Endothelial cell of umbilical vein (primary cell): ENCODE measurements at regions not wholly inside any gene's neighbourhood (a gene's known extent, or its start where the extent isn't known, plus 50 kb on each side); places are given as distances from the start of the nearest gene placed in this dataset.

Experiments used
- BruUV-seq: library from RNA; stranded (reverse); fragments of 400-500 nt; replicated peaks from 2 replicates; lab custom pipeline; 2021; lab: Mats Ljungman, UMichigan
- CTCF ChIA-PET: fragments of 300-600, 350-600 bp; sonication (Branson Sonifier 250); formaldehyde crosslinking; loops from one replicate; lab custom pipeline; 2021; ENCODE audit warnings: antibody characterized with exemption, inconsistent platforms; lab: Charles Lee
- POLR2A ChIA-PET: fragments of 300-600, 350-600 bp; sonication (Branson Sonifier 250); formaldehyde crosslinking; loops from one replicate; lab custom pipeline; 2021; ENCODE audit warnings: antibody characterized with exemption, inconsistent platforms; lab: Charles Lee
- DNase-seq: peaks from one replicate; pipeline ENCODE4 v3.0.0-alpha.2; 2011; ENCODE audit warnings: low read depth, low spot score
- FAIRE-seq: peaks from 2 replicates; lab custom pipeline; 2011; peaks lifted over from hg19 to GRCh38; lab: Jason Lieb, UNC
- H2AFZ ChIP-seq: 2 replicates; pipeline ENCODE4 v1.6.0; 2012; ENCODE audit warnings: low read depth, low read length, control low read depth, inconsistent platforms
- H3K27ac ChIP-seq: 2 replicates; pipeline ENCODE4 v1.5.1; 2011; ENCODE audit warnings: low read depth, mild to moderate bottlenecking, control low read depth, low read length, moderate library complexity; ENCODE audit not compliant: insufficient read depth
- H3K27me3 ChIP-seq, 2 experiments: 2 replicates each; pipeline versions ENCODE4 v1.6.0 to v1.6.1; 2011; ENCODE audit warnings: low read length in 2 of 2, mixed read lengths in 1 of 2; ENCODE audit not compliant: control insufficient read depth in 2 of 2, insufficient read depth in 2 of 2
- H3K36me3 ChIP-seq, 2 experiments: 2 replicates in 1 of 2; 3 replicates in 1 of 2; pipeline ENCODE4 v1.5.1; 2011; ENCODE audit warnings: low read length in 2 of 2, mild to moderate bottlenecking in 1 of 2, moderate library complexity in 1 of 2; ENCODE audit not compliant: control insufficient read depth in 2 of 2, insufficient read depth in 2 of 2; ENCODE audit errors: extremely low read depth in 1 of 2
- H3K4me1 ChIP-seq: 3 replicates; pipeline ENCODE4 v1.5.1; 2011; ENCODE audit warnings: mild to moderate bottlenecking, low read length; ENCODE audit not compliant: control insufficient read depth, insufficient read depth; ENCODE audit errors: extremely low read depth
- H3K4me2 ChIP-seq: 2 replicates; pipeline ENCODE4 v1.6.1; 2011; ENCODE audit warnings: low read length, control low read depth, mixed read lengths; ENCODE audit not compliant: insufficient read depth
- H3K4me3 ChIP-seq, 3 experiments: fragments of 200-600 bp in 1 of 3; sonication (generic), shearing (Covaris generic) in 1 of 3; replicated peaks in 1 of 3; 2 replicates each; pipeline ENCODE4 v1.5.1; 2011 to 2016; ENCODE audit warnings: control low read depth in 3 of 3, low read length in 3 of 3, mild to moderate bottlenecking in 2 of 3, inconsistent platforms in 1 of 3, low read depth in 1 of 3, moderate library complexity in 1 of 3; ENCODE audit not compliant: insufficient read depth in 1 of 3
- H3K79me2 ChIP-seq: 2 replicates; pipeline ENCODE4 v1.6.0; 2012; ENCODE audit warnings: low read length, inconsistent platforms; ENCODE audit not compliant: control insufficient read depth, insufficient read depth
- H3K9ac ChIP-seq: replicated peaks from 2 replicates; pipeline ENCODE3; 2011; ENCODE audit warnings: low read length, control low read depth; ENCODE audit not compliant: insufficient read depth; ENCODE audit errors: extremely low read depth
- H3K9me1 ChIP-seq: replicated peaks from 3 replicates; pipeline ENCODE4 v1.6.0; 2011; ENCODE audit warnings: mild to moderate bottlenecking, low read length; ENCODE audit not compliant: control insufficient read depth, insufficient read depth; ENCODE audit errors: extremely low read depth
- H3K9me3 ChIP-seq: replicated peaks from 2 replicates; pipeline ENCODE4 v1.5.1; 2012; ENCODE audit warnings: low read length, inconsistent platforms; ENCODE audit not compliant: control insufficient read depth, insufficient read depth
- H4K20me1 ChIP-seq: replicated peaks from 2 replicates; pipeline ENCODE3; 2011; ENCODE audit warnings: mild to moderate bottlenecking, low read length; ENCODE audit not compliant: control insufficient read depth, insufficient read depth; ENCODE audit errors: extremely low read depth
- EZH2 ChIP-seq: IDR thresholded peaks from 2 replicates; pipeline ENCODE4 v1.6.1; 2012; ENCODE audit warnings: borderline replicate concordance, low read depth, mild to moderate bottlenecking, moderate library complexity, low read length, inconsistent platforms; ENCODE audit not compliant: severe bottlenecking
- FOS ChIP-seq: IDR thresholded peaks from 2 replicates; pipeline ENCODE4 v1.6.1; 2011; ENCODE audit warnings: mild to moderate bottlenecking, low read length, moderate library complexity, borderline replicate concordance; ENCODE audit not compliant: insufficient read depth
- GATA2 ChIP-seq: IDR thresholded peaks from 2 replicates; pipeline ENCODE4 v1.7.0; 2011; ENCODE audit warnings: low read depth, mild to moderate bottlenecking, moderate library complexity, mixed read lengths, low read length; ENCODE audit not compliant: insufficient read length, insufficient read depth
- JUN ChIP-seq: IDR thresholded peaks from 2 replicates; pipeline ENCODE4 v1.6.1; 2011; ENCODE audit warnings: borderline replicate concordance, low read depth; ENCODE audit not compliant: insufficient read length, insufficient read depth
- MYC ChIP-seq: IDR thresholded peaks from one replicate; pipeline ENCODE4 v1.6.1; 2011; ENCODE audit warnings: mild to moderate bottlenecking, low read depth, low read length
- POLR2A ChIP-seq: IDR thresholded peaks from 2 replicates; pipeline ENCODE4 v1.6.1; 2012; ENCODE audit warnings: low read depth, mild to moderate bottlenecking, control low read depth, low read length
- POLR2AphosphoS5 ChIP-seq: IDR thresholded peaks from 2 replicates; pipeline ENCODE4 v1.6.1; 2012; ENCODE audit warnings: low read depth, mild to moderate bottlenecking, control low read depth, low read length, moderate library complexity; ENCODE audit not compliant: insufficient read depth
- dilution Hi-C: fragments of 300-500 bp; cut with MboI; formaldehyde crosslinking; loops from one replicate; pipeline ENCODE4 v1.15.0; 2019; ENCODE audit warnings: low sequenced_read_pairs; ENCODE audit not compliant: extremely low pct_ligation_motif_present
- intact Hi-C: fragments of 100-400 bp; cut with micrococcal nuclease; formaldehyde crosslinking; loops from one replicate; pipeline ENCODE4 v1.10.0; 2022
- TF ChIP-seq, protein P1 (sequence below): IDR thresholded peaks from 2 replicates; pipeline ENCODE4 v1.6.1; 2011; ENCODE audit not compliant: insufficient read depth, insufficient read length
- TF ChIP-seq, protein P2 (sequence below), 2 donors: IDR thresholded peaks; 1 replicate in 1 of 2; 2 replicates in 1 of 2; pipeline ENCODE4 v1.5.1; 2011; ENCODE audit warnings: low read length in 2 of 2, mild to moderate bottlenecking in 2 of 2, moderate library complexity in 2 of 2, control low read depth in 1 of 2, inconsistent platforms in 1 of 2, low read depth in 1 of 2; ENCODE audit not compliant: insufficient read depth in 1 of 2; ENCODE audit errors: extremely low read depth in 1 of 2

DNA sequence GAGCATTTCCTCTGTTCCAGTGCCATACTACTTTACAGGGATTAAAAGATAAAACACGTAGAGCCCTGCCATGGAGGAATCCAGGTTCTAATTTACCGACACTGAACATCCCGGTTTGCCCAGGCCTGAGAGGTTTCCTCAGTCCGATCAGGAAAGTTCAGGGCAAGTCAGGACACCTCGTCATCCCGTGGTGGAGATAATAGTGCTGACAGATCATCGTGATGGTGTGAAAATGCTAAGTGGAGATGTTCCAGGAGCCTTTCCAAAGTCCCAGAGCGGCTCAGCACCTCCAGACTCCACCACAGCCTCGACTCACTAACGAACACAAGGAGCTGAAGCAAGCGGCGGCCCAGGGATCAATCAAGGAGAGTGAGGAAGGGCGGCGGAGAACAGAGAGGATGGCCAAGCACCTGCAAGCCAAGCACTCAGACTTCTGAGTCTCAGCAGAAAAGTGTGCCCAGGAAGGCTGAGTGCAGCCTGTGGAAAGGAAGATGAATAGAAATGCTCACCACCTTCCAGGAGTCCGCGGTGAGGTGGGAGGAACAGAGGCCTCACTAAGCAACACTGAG is 103.7 kb upstream of the VWC2 start:
- FAIRE-seq = no peak
- POLR2A ChIA-PET = no interaction called here
- Histone ChIP-seq H4K20me1 (no peaks in the 10 kb centered on the region), H3K4me3 (no peak overlapping the region), H3K27me3 (no peaks in the 10 kb centered on the region), H3K36me3 (no peaks in the 10 kb centered on the region), H2AFZ (no peak overlapping the region), H3K27ac (no peak overlapping the region), H3K9me3 (peaks cover 19% of the 10 kb centered on the region), H3K9ac (no peak overlapping the region), H3K9me1 (no peaks in the 10 kb centered on the region), H3K4me1 (no peaks in the 10 kb centered on the region), H3K79me2 (no peaks in the 10 kb centered on the region), H3K4me2 (no peak overlapping the region)
- no peak for DNase-seq
- dilution Hi-C loops = no loop called here
- CTCF ChIA-PET = no interaction called here
- intact Hi-C loops = no loop called here
- TF ChIP-seq, protein P1, sequence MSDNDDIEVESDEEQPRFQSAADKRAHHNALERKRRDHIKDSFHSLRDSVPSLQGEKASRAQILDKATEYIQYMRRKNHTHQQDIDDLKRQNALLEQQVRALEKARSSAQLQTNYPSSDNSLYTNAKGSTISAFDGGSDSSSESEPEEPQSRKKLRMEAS = no peak
- no peak for TF ChIP-seq POLR2A
- TF ChIP-seq JUN = no peak
- TF ChIP-seq POLR2AphosphoS5 = no peak
- TF ChIP-seq EZH2 = no peak
- TF ChIP-seq, protein P2, sequence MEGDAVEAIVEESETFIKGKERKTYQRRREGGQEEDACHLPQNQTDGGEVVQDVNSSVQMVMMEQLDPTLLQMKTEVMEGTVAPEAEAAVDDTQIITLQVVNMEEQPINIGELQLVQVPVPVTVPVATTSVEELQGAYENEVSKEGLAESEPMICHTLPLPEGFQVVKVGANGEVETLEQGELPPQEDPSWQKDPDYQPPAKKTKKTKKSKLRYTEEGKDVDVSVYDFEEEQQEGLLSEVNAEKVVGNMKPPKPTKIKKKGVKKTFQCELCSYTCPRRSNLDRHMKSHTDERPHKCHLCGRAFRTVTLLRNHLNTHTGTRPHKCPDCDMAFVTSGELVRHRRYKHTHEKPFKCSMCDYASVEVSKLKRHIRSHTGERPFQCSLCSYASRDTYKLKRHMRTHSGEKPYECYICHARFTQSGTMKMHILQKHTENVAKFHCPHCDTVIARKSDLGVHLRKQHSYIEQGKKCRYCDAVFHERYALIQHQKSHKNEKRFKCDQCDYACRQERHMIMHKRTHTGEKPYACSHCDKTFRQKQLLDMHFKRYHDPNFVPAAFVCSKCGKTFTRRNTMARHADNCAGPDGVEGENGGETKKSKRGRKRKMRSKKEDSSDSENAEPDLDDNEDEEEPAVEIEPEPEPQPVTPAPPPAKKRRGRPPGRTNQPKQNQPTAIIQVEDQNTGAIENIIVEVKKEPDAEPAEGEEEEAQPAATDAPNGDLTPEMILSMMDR (IDR thresholded peaks at IDR 0.05; ENCODE audit: extremely low read depth in 1 of 2, insufficient read depth in 1 of 2, low read depth in 1 of 2, low read length in 2 of 2) = no peak
- no peak for TF ChIP-seq MYC
- TF ChIP-seq GATA2 = no peak
- no peak for TF ChIP-seq FOS
- no TSS peak for BruUV-seq
